ENCODE measurements at regions not wholly inside any gene's neighbourhood (a gene's known extent, or its start where the extent isn't known, plus 50 kb on each side); places are given as distances from the start of the nearest gene placed in this dataset.
"Not testable (repeated sequence)": the region's sequence is repeated elsewhere in the genome, so short reads cannot be mapped to it uniquely, and the experiment has no call there.

DNA sequence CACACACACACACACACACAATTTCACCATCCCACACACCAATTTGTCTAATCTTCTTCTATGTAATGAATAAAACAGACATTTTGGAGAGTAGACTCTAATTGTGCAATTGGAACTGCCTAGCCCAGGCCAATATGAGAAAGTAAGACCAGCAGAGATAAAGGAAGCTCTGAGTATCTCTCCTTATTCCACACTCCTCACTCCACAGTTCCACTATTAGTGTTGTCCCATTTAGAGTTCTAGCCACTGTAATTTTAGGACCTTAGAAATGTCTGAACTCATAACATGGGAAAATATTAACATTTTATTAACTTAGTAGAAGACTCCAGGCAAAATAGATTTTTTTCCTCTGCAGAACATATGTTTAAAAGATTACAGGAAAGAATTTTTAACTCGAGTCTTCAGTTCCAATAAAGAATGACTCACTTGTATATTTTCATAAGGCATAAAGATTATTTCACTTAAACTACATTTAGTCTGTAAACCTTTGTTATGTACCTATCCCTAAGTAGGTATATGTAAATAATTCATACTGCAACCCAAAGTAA is 297.6 kb upstream of the INTU start:
- TF ChIP-seq, protein P1, sequence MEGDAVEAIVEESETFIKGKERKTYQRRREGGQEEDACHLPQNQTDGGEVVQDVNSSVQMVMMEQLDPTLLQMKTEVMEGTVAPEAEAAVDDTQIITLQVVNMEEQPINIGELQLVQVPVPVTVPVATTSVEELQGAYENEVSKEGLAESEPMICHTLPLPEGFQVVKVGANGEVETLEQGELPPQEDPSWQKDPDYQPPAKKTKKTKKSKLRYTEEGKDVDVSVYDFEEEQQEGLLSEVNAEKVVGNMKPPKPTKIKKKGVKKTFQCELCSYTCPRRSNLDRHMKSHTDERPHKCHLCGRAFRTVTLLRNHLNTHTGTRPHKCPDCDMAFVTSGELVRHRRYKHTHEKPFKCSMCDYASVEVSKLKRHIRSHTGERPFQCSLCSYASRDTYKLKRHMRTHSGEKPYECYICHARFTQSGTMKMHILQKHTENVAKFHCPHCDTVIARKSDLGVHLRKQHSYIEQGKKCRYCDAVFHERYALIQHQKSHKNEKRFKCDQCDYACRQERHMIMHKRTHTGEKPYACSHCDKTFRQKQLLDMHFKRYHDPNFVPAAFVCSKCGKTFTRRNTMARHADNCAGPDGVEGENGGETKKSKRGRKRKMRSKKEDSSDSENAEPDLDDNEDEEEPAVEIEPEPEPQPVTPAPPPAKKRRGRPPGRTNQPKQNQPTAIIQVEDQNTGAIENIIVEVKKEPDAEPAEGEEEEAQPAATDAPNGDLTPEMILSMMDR (conservative IDR thresholded peaks at IDR 0.05; ENCODE audit: low read depth) = no peak
- DNase-seq (ENCODE audit: low spot score) = no peak
- no peak overlapping the region for H3K27ac ChIP-seq
- CTCF ChIA-PET = no interaction called here
- POLR2A ChIA-PET (ENCODE audit: low non-redundant PET) = no interaction called here

DNA sequence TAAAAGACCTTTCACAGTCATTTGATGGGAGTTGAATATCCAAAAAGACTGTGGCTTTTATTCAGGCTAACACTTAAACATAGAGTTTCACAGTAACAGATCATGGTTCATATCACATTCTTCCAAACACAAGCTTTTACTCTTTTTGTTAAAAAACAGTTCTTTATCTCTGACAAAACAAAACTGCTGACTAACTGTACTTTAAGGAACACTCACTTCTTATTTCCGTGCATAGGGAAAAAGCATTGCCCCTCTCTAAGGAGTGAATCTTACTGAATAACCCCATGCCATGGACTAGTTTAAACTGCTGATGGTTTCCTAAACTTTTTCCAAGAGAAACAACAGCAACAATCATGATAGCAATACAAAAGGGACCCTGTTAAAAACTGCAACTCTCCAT is 297.0 kb upstream of the INTU start:
- POLR2A ChIA-PET (ENCODE audit: low non-redundant PET) = no interaction called here
- CTCF ChIA-PET = no interaction called here
- TF ChIP-seq, protein P1 (conservative IDR thresholded peaks at IDR 0.05; ENCODE audit: low read depth) = no peak
- no peak for DNase-seq (ENCODE audit: low spot score)
- no peak overlapping the region for H3K27ac ChIP-seq

DNA sequence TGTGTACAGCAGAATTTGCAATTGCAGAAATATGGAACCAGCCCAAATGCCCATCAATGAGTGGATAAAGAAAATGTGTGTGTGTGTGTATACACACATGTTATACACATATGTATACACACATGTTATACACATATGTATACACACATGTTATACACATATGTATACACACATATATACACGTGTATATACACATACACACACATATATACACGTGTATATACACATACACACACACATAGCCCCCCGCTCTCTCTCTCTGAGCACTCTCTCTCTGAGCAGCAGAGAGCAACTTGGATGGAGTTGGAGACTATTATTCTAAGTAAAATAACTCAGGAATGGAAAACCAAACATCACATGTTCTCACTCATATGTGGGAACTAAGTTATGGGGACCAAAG is 289.6 kb upstream of the INTU start:
- H3K27ac ChIP-seq; CTCF ChIA-PET; POLR2A ChIA-PET (ENCODE audit: low non-redundant PET); DNase-seq (ENCODE audit: low spot score): not testable (repeated sequence)

DNA sequence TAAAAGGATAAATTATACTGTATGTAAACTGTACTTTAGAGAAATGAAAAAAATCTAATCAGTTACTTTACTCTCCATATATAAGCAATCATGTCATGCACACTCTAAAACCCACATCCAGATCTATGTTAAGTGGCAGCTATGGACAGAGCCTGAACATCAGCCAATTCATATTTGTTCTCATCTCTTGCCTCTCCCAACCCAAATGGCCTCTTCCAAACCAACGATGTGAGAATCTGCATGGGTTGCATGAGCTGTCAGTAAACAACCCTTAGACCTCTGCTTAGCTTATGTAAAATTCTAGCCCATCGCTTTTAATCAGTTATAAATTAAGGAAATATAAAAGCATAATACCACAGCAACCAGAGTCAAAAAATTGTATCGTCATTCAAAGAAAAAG is 288.7 kb upstream of the INTU start:
- ChIA-PET CTCF (interaction anchor here (0.6 kb wide), 1 partner anchor 26 kb away, joined by 3 read pairs; no protein-coding TSS in a partner anchor), POLR2A (ENCODE audit: low non-redundant PET) (no interaction called here)
- TF ChIP-seq, protein P1 (conservative IDR thresholded peaks at IDR 0.05; ENCODE audit: low read depth) = no peak
- no peak overlapping the region for H3K27ac ChIP-seq
- DNase-seq (ENCODE audit: low spot score) = no peak

DNA sequence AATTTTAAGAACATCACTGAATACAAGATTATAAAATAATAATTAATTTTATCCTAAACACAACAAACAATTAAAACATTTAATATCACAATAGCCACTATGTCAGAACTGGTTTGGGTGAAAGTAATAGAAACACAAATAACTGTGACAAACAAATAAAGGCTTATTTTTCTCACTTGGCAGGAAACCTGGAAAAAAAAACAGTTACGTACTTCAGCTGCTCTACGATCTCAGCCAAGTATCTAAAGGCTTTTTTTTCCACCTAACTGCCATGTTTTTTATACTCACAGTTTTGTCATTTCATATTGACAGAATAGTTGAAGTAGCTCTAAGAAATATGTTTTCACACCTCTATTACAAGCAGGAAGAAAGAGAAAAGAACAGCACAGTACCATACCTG is 284.8 kb upstream of the INTU start:
- TF ChIP-seq, protein P1 (conservative IDR thresholded peaks at IDR 0.05; ENCODE audit: low read depth) = no peak

DNA sequence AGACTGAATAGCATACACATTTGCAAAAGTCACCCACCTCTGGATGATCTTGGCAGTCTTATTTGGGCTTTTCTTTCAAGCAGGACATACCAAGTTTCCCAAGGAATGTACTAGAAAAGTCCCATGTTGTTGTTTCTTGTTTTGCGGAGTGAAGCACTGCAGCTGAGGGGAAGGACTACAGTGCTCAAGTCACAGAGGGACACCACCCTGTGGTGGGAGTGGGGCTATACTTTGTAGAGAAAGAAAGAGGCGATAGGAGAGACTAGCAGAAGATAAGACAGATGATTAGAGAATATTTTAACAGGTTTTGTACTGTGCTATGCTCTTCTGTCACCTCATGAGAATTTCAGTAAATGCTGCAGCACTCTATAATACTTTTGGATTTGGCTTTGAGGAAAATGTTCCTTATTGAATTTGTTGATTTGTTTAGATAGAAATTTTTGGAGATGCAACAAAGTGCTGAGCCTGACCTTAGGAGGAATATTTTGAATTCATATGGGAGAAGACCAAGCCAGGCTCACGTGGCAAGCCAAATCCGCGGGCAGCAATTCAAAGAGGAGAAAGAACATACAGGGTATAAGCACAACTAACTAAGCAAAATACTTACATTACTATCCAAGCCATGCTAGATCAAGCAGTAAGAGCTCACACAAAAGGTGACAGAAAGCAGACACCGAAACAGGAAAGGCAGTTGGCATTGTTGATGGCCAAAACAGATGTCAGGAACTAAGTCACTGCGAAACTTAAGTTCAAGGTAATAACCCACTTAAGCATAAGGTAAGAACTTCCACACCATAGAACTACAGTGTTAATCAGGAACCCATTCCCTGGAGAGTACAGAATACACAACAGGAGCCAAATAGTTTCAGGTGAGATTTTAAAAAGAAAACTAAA is 280.3 kb upstream of the INTU start:
- TF ChIP-seq, protein P1 (conservative IDR thresholded peaks at IDR 0.05; ENCODE audit: low read depth) = no peak
- DNase-seq (ENCODE audit: low spot score) = no peak
- ChIA-PET CTCF (no interaction called here), POLR2A (ENCODE audit: low non-redundant PET) (no interaction called here)
- no peak overlapping the region for H3K27ac ChIP-seq

More for the DNA sequence above, 284.8 kb upstream of the INTU start:
- DNase-seq (ENCODE audit: low spot score) = no peak
- ChIA-PET CTCF (no interaction called here), POLR2A (ENCODE audit: low non-redundant PET) (no interaction called here)
- no peak overlapping the region for H3K27ac ChIP-seq

DNA sequence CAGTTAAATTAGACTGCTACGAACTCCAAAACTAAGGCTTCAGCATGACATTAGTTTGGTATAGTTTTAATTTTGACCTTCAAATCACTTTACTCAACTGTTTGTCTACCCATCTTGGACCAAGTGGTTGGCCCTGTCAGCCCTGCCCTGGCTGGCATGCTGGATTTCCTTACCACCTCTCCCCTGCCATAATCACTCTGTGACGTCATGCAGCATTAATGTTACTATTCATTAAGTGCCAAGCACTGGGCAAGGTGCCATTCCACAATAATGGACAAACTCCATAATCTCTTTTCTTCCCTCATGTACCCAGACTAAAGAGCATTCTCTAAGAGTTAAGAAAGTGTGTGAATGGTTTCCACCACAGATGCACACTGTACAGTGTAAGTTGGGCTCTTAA is 277.0 kb upstream of the INTU start:
- ChIA-PET POLR2A (ENCODE audit: low non-redundant PET) (no interaction called here), CTCF (no interaction called here)
- no peak for DNase-seq (ENCODE audit: low spot score)
- H3K27ac ChIP-seq = no peak overlapping the region
- TF ChIP-seq, protein P1 (conservative IDR thresholded peaks at IDR 0.05; ENCODE audit: low read depth) = no peak

Measured in RWPE1 (cell line).